ENCODE measurements at regions not wholly inside any gene's neighbourhood (a gene's known extent, or its start where the extent isn't known, plus 50 kb on each side); places are given as distances from the start of the nearest gene placed in this dataset.

DNA sequence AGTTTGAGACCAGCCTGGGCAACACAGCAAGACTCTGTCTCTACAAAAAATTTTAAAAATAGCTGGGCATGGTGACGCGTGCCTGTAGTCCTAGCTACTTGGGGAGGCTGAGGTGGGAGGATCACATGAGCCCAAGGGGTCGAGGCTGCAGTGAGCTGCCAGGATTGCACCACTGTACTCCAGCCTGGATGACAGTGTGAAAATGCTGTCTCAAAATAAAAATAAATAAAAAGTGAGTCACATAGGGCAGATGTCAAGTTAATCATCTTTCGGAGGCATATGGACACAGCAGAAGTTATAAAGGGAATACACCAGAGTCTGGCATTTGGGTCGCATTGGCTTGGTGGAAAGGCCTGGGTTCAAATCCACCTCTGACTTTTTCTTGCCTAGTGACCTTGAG is 92.7 kb downstream of the PHETA1 start:
- Histone ChIP-seq H3K27me3 (ENCODE audit: control insufficient read depth in 5 of 5, insufficient read depth in 4 of 5, low read length in 5 of 5) (peaks cover 12 to 43% (median 18%) of the 10 kb centered on the region in 5 donors), H3K36me3 (ENCODE audit: control insufficient read depth in 5 of 5, insufficient read depth in 5 of 5, low read length in 5 of 5) (no peaks in the 10 kb centered on the region), H3K4me3 (ENCODE audit: low read depth in 1 of 5, low read length in 5 of 5) (no peak overlapping the region)

DNA sequence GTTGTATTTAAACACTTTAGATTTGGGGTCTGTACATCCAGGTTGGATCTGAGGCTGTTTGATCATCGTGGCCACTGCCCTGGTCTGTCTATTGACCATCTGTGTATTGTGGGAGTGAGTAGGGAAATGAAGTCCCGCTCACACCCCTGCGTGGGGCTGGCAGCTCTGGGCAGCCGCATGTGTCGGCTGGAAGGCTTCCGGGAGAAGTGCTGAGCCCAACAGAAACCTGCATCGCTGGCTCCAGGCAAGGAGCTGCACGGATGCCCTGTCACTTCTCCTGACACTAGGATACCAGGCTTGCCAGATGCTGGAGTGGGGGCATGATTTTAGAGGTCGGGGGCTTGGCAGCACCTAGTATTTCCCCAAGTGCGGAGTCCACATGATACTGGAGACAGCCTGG is 93.6 kb downstream of the PHETA1 start:
- Histone ChIP-seq H3K9me3 (ENCODE audit: control insufficient read depth in 5 of 5, low read length in 5 of 5) (peaks cover 0 to 5% (median 0%) of the 10 kb centered on the region in 5 donors), H3K36me3 (ENCODE audit: control insufficient read depth in 5 of 5, insufficient read depth in 5 of 5, low read length in 5 of 5) (no peaks in the 10 kb centered on the region), H3K4me3 (ENCODE audit: low read depth in 1 of 5, low read length in 5 of 5) (no peak overlapping the region), H3K27ac (ENCODE audit: low read depth, low read length) (no peak overlapping the region), H3K4me1 (ENCODE audit: control insufficient read depth in 5 of 5, insufficient read depth in 5 of 5, low read length in 5 of 5) (peaks cover 0 to 2% (median 0%) of the 10 kb centered on the region in 5 donors), H3K9ac (ENCODE audit: low read length in 5 of 5) (no peak overlapping the region), H3K27me3 (ENCODE audit: control insufficient read depth in 5 of 5, insufficient read depth in 4 of 5, low read length in 5 of 5) (peaks cover 9 to 36% (median 10%) of the 10 kb centered on the region in 5 donors)

More for the DNA sequence above, 92.7 kb downstream of the PHETA1 start:
- Histone ChIP-seq H3K9me3 (ENCODE audit: control insufficient read depth in 5 of 5, low read length in 5 of 5) (peaks cover 0 to 13% (median 8%) of the 10 kb centered on the region in 5 donors), H3K27ac (ENCODE audit: low read depth, low read length) (no peak overlapping the region), H3K4me1 (ENCODE audit: control insufficient read depth in 5 of 5, insufficient read depth in 5 of 5, low read length in 5 of 5) (no peaks in the 10 kb centered on the region), H3K9ac (ENCODE audit: low read length in 5 of 5) (no peak overlapping the region)

DNA sequence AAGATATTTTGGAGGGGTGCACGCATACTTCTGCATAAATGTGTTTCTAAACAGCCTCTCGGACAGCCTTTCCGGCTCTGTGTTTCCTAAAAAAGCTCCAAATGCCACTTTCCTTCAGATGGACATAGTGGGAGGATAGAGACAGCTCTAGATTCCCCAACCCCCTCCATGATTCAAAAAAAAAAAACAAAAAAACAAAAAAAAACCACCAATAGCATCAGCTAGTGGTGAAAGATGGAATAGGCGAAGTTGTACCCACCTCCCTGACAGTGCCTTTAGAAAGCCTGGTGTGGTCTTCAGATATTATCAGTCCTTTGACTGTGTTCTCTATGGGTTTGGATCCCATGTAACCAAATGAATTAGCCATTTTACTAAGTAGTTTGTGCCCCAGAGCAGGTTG is 94.1 kb downstream of the PHETA1 start:
- Histone ChIP-seq H3K9ac (ENCODE audit: low read length in 5 of 5) (no peak overlapping the region), H3K36me3 (ENCODE audit: control insufficient read depth in 5 of 5, insufficient read depth in 5 of 5, low read length in 5 of 5) (no peaks in the 10 kb centered on the region), H3K4me3 (ENCODE audit: low read depth in 1 of 5, low read length in 5 of 5) (no peak overlapping the region), H3K4me1 (ENCODE audit: control insufficient read depth in 5 of 5, insufficient read depth in 5 of 5, low read length in 5 of 5) (peaks cover 0 to 7% (median 2%) of the 10 kb centered on the region in 5 donors), H3K27ac (ENCODE audit: low read depth, low read length) (no peak overlapping the region), H3K27me3 (ENCODE audit: control insufficient read depth in 5 of 5, insufficient read depth in 4 of 5, low read length in 5 of 5) (peaks cover 9 to 36% (median 10%) of the 10 kb centered on the region in 5 donors), H3K9me3 (ENCODE audit: control insufficient read depth in 5 of 5, low read length in 5 of 5) (peaks cover 0 to 3% (median 0%) of the 10 kb centered on the region in 5 donors)

DNA sequence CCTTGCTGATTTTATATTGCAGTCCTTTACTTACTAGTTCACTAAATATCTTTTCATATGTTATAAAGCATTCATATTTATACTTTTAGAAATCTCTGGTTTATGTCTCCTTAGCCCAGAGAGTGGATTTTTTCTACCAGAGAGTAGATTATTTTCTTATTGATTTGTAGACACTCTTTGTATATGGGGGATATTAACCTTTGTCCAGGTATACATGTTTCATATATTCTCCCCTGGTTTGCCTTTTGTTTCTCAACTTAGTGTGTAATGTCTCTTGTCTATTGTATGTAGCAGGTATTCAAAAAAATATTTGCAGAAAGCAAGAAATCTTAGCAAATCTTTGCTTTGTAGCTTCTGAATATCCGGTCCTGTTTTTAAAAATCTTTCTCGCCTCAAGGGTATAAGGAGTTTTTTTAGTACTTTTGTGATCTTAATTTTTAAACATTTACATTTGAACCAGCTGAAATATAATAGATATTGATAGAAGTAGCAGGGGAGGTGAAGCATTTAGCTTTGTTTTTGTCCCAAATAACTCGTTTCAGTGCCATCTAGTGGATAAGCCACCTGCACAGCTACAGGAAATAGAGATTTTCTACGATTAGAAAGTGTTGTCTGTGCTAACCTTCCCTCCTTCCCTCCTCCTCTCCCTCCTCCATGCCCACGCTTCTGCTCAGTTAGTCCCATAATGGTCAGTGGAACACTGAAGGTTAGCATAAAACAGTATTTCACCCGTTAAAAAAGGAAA is 97.0 kb downstream of the PHETA1 start:
- Histone ChIP-seq H3K27me3 (ENCODE audit: control insufficient read depth in 5 of 5, insufficient read depth in 4 of 5, low read length in 5 of 5) (peaks cover 4 to 33% (median 10%) of the 10 kb centered on the region in 5 donors), H3K27ac (ENCODE audit: low read depth, low read length) (no peak overlapping the region), H3K4me3 (ENCODE audit: low read depth in 1 of 5, low read length in 5 of 5) (no peak overlapping the region), H3K9ac (ENCODE audit: low read length in 5 of 5) (no peak overlapping the region), H3K9me3 (ENCODE audit: control insufficient read depth in 5 of 5, low read length in 5 of 5) (no peaks in the 10 kb centered on the region), H3K36me3 (ENCODE audit: control insufficient read depth in 5 of 5, insufficient read depth in 5 of 5, low read length in 5 of 5) (no peaks in the 10 kb centered on the region), H3K4me1 (ENCODE audit: control insufficient read depth in 5 of 5, insufficient read depth in 5 of 5, low read length in 5 of 5) (peaks cover 0 to 11% (median 6%) of the 10 kb centered on the region in 5 donors)

DNA sequence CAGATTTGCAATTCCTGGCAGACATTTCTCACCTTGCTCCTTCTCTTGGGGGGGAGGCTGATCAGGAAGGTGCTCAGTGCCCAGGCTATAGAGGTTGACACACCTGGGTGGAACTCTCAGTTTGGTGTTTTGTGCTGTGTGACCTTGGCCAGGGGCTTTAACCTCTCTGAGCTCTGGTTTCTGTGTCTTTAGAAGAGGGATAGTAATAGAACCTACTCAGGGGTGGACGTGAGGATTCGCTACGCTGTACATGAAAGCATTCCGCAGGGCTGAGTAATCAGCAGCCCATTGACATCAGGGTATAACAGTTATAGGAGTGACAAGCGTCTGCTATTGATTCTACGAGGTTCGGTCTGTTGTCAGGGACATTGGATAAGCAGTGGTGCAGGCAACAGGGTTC is 98.1 kb downstream of the PHETA1 start:
- Histone ChIP-seq H3K36me3 (ENCODE audit: control insufficient read depth in 5 of 5, insufficient read depth in 5 of 5, low read length in 5 of 5) (no peaks in the 10 kb centered on the region), H3K4me1 (ENCODE audit: control insufficient read depth in 5 of 5, insufficient read depth in 5 of 5, low read length in 5 of 5) (peaks cover 0 to 11% (median 6%) of the 10 kb centered on the region in 5 donors), H3K27ac (ENCODE audit: low read depth, low read length) (no peak overlapping the region), H3K27me3 (ENCODE audit: control insufficient read depth in 5 of 5, insufficient read depth in 4 of 5, low read length in 5 of 5) (peaks cover 4 to 33% (median 10%) of the 10 kb centered on the region in 5 donors), H3K9me3 (ENCODE audit: control insufficient read depth in 5 of 5, low read length in 5 of 5) (no peaks in the 10 kb centered on the region), H3K9ac (ENCODE audit: low read length in 5 of 5) (no peak overlapping the region), H3K4me3 (ENCODE audit: low read depth in 1 of 5, low read length in 5 of 5) (no peak overlapping the region)

DNA sequence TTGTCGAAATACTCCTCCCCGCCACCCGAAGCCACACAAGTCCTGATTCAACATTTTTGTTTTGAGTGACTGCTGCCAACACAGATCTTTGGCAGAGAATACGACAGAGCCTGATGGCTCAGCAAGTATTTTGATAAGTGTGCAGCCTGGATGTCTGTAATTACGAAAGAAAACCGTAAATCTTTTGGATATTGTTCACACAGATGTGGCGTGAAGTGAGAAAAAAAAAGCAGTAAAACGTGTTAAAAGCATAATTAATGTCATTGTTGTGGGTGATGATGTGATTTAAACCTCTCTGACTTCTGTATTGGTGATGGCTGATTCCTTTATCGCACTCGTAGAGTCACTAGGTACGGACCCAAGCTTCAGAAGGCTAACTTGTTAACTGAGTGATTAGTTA is 98.7 kb downstream of the PHETA1 start:
- H3K36me3 ChIP-seq (ENCODE audit: control insufficient read depth in 5 of 5, insufficient read depth in 5 of 5, low read length in 5 of 5), result no peaks in the 10 kb centered on the region
- no peaks in the 10 kb centered on the region for H3K9me3 ChIP-seq (ENCODE audit: control insufficient read depth in 5 of 5, low read length in 5 of 5)
- peaks cover 0 to 11% (median 6%) of the 10 kb centered on the region in 5 donors for H3K4me1 ChIP-seq (ENCODE audit: control insufficient read depth in 5 of 5, insufficient read depth in 5 of 5, low read length in 5 of 5)
- H3K4me3 ChIP-seq (ENCODE audit: low read depth in 1 of 5, low read length in 5 of 5), result no peak overlapping the region
- H3K27me3 ChIP-seq (ENCODE audit: control insufficient read depth in 5 of 5, insufficient read depth in 4 of 5, low read length in 5 of 5), result peaks cover 4 to 30% (median 8%) of the 10 kb centered on the region in 5 donors
- no peak overlapping the region for H3K9ac ChIP-seq (ENCODE audit: low read length in 5 of 5)
- no peak overlapping the region for H3K27ac ChIP-seq (ENCODE audit: low read depth, low read length)

DNA sequence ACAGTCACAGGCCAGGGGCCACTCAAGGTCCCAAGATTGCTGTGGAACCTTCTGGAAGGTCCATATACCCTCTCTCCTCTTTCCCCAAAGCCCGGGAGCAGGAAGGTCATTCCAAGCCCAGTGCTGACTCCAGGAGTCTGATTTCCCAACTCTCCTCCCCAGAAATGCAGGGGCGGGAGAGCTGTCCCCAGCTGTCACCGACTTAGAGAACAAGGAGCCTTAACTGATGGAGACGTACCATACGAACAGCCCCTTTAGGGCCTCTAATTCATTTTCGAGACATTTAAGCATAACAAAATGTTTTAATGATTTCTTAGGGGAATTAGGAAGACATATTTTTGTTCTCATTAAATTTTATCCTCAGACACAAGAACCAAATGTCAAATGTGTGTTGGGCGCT is 99.2 kb downstream of the PHETA1 start:
- H3K36me3 ChIP-seq (ENCODE audit: control insufficient read depth in 5 of 5, insufficient read depth in 5 of 5, low read length in 5 of 5), result no peaks in the 10 kb centered on the region
- H3K9ac ChIP-seq (ENCODE audit: low read length in 5 of 5), result no peak overlapping the region
- H3K4me1 ChIP-seq (ENCODE audit: control insufficient read depth in 5 of 5, insufficient read depth in 5 of 5, low read length in 5 of 5), result peaks cover 0 to 11% (median 6%) of the 10 kb centered on the region in 5 donors
- H3K4me3 ChIP-seq (ENCODE audit: low read depth in 1 of 5, low read length in 5 of 5), result no peak overlapping the region
- H3K9me3 ChIP-seq (ENCODE audit: control insufficient read depth in 5 of 5, low read length in 5 of 5), result no peaks in the 10 kb centered on the region
- H3K27ac ChIP-seq (ENCODE audit: low read depth, low read length), result no peak overlapping the region
- peaks cover 4 to 26% (median 7%) of the 10 kb centered on the region in 5 donors for H3K27me3 ChIP-seq (ENCODE audit: control insufficient read depth in 5 of 5, insufficient read depth in 4 of 5, low read length in 5 of 5)

DNA sequence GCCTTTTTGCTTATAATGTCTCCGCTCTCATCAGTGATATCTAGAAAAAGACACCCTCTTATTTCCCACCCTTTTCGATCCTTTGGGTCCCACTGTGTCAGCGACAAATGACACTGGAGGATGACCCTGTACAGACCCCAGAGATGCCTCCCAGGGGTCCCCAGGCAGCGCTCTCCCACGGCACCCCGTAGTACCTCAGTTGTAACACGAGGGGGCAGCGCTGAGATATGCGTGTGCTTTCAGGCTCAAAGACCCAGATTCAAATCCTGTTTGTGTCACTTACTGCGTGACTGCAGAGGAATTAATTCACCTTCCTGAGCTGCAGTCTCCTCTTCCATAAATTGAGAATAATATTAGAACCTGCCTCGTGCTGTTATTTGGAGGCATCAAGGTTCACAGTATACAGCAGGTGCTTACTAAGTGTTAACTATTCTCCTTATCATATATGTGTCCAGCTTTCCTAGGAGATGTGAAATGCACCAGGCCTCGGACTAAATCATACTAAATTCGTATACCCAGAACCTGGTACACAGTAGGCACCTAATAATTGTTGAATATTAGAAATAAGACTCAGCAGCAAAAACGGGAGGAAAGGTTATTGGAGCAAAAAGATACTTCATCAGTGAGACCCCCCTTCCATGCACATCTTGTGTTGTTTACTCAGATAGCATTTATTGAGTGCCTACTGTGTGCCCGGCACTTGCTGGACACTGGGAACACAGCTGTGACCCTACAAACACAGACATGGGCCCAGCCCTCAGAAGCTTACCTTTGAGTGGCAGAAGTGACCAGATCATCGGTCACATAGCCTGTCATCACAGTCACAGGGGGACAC is 99.9 kb downstream of the PHETA1 start:
- Histone ChIP-seq H3K4me1 (ENCODE audit: control insufficient read depth in 5 of 5, insufficient read depth in 5 of 5, low read length in 5 of 5) (peaks cover 0 to 11% (median 6%) of the 10 kb centered on the region in 5 donors), H3K9ac (ENCODE audit: low read length in 5 of 5) (no peak overlapping the region), H3K27me3 (ENCODE audit: control insufficient read depth in 5 of 5, insufficient read depth in 4 of 5, low read length in 5 of 5) (peaks cover 4 to 19% (median 7%) of the 10 kb centered on the region in 5 donors), H3K36me3 (ENCODE audit: control insufficient read depth in 5 of 5, insufficient read depth in 5 of 5, low read length in 5 of 5) (no peaks in the 10 kb centered on the region), H3K9me3 (ENCODE audit: control insufficient read depth in 5 of 5, low read length in 5 of 5) (no peaks in the 10 kb centered on the region), H3K27ac (ENCODE audit: low read depth, low read length) (no peak overlapping the region), H3K4me3 (ENCODE audit: low read depth in 1 of 5, low read length in 5 of 5) (no peak overlapping the region)

DNA sequence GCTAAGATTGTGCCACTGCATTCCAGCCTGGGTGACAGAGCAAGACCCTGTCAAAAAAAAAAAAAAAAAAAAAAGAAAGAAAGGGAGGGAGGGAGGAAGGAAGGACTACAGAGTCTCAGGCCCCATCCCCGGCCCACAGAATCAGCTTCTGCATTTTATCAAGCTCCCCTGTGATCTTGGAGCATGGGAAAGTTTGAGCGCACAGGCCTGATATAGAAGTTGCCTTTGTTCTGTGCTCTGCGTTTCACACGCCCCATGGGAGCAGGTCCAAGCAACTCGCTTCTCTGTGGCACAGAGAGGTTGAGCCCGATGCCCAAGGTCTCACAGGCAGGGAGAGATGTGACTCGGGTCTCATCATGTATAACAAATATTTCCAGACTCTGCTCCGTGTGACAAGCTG is 101.8 kb downstream of the PHETA1 start:
- Histone ChIP-seq H3K36me3 (ENCODE audit: control insufficient read depth in 5 of 5, insufficient read depth in 5 of 5, low read length in 5 of 5) (no peaks in the 10 kb centered on the region), H3K4me3 (ENCODE audit: low read depth in 1 of 5, low read length in 5 of 5) (no peak overlapping the region), H3K9ac (ENCODE audit: low read length in 5 of 5) (no peak overlapping the region), H3K27me3 (ENCODE audit: control insufficient read depth in 5 of 5, insufficient read depth in 4 of 5, low read length in 5 of 5) (peaks cover 0 to 8% (median 0%) of the 10 kb centered on the region in 5 donors), H3K27ac (ENCODE audit: low read depth, low read length) (no peak overlapping the region), H3K9me3 (ENCODE audit: control insufficient read depth in 5 of 5, low read length in 5 of 5) (no peaks in the 10 kb centered on the region), H3K4me1 (ENCODE audit: control insufficient read depth in 5 of 5, insufficient read depth in 5 of 5, low read length in 5 of 5) (peaks cover 0 to 11% (median 6%) of the 10 kb centered on the region in 5 donors)

Data from subcutaneous abdominal adipose tissue (tissue), 5 donors.